ENCODE measurements at regions not wholly inside any gene's neighbourhood (a gene's known extent, or its start where the extent isn't known, plus 50 kb on each side); places are given as distances from the start of the nearest gene placed in this dataset.

GRCh38 chr13:23518231-23518630 lies 52.0 kb upstream of the TNFRSF19 start:
- Histone ChIP-seq H4K5ac (ENCODE audit: low read depth, low read length) (no peak overlapping the region), H3K9me3 (ENCODE audit: control insufficient read depth, insufficient read depth, low read length) (no peaks in the 10 kb centered on the region)
- POLR2A ChIA-PET (ENCODE audit: unreplicated experiment): no interaction called here

More at GRCh38 chr13:23518231-23518630, 52.0 kb upstream of the TNFRSF19 start:
- no peak overlapping the region for H3K56ac ChIP-seq (ENCODE audit: extremely low read depth, insufficient read depth, low read length)
- no peak overlapping the region for H3K18ac ChIP-seq (ENCODE audit: low read depth, low read length)
- H2AK5ac ChIP-seq (ENCODE audit: low read depth, low read length): no peak overlapping the region
- in situ Hi-C loops (cut with MboI; ENCODE audit: low sequenced_read_pairs) (no loop called here), dilution Hi-C loops (cut with HindIII; ENCODE audit: low sequenced_read_pairs, unreplicated experiment) (no loop called here), intact Hi-C loops (cut with micrococcal nuclease) (no loop called here)
- no peak overlapping the region for H3K4me2 ChIP-seq (ENCODE audit: low read depth, low read length)
- no peak overlapping the region for H2AFZ ChIP-seq (replicated peaks; ENCODE audit: low read length, poor library complexity)
- no peak for TF ChIP-seq POLR2A (IDR thresholded peaks at IDR 0.05; ENCODE audit: low read depth, low read length)
- no peak for TF ChIP-seq NFE2L2 (IDR thresholded peaks at IDR 0.05; ENCODE audit: low read depth, low read length)
- no peak for TF ChIP-seq BHLHE40 (IDR thresholded peaks at IDR 0.05; ENCODE audit: low read depth, low read length)
- TF ChIP-seq RAD21 (IDR thresholded peaks at IDR 0.05; ENCODE audit: low read length): no peak
- TF ChIP-seq CTCF (conservative IDR thresholded peaks at IDR 0.05; ENCODE audit: low read depth, low read length): no peak
- no peak for TF ChIP-seq MXI1 (IDR thresholded peaks at IDR 0.05; ENCODE audit: borderline replicate concordance, low read depth, low read length)
- TF ChIP-seq FOS (IDR thresholded peaks at IDR 0.05; ENCODE audit: low read depth, low read length): no peak
- no peak for TF ChIP-seq MAFK (IDR thresholded peaks at IDR 0.05; ENCODE audit: low read depth, low read length)
- TF ChIP-seq SMC3 (IDR thresholded peaks at IDR 0.05; ENCODE audit: low read depth, low read length): no peak
- no peak for TF ChIP-seq CEBPB (IDR thresholded peaks at IDR 0.05; ENCODE audit: low read depth, low read length)
- TF ChIP-seq, protein P1, sequence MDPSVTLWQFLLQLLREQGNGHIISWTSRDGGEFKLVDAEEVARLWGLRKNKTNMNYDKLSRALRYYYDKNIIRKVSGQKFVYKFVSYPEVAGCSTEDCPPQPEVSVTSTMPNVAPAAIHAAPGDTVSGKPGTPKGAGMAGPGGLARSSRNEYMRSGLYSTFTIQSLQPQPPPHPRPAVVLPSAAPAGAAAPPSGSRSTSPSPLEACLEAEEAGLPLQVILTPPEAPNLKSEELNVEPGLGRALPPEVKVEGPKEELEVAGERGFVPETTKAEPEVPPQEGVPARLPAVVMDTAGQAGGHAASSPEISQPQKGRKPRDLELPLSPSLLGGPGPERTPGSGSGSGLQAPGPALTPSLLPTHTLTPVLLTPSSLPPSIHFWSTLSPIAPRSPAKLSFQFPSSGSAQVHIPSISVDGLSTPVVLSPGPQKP (IDR thresholded peaks at IDR 0.05; ENCODE audit: borderline replicate concordance, low read depth, low read length): no peak
- no peak for TF ChIP-seq MAZ (IDR thresholded peaks at IDR 0.05; ENCODE audit: borderline replicate concordance, low read depth, low read length)
- no peak for TF ChIP-seq RCOR1 (IDR thresholded peaks at IDR 0.05; ENCODE audit: insufficient replicate concordance, low read length)
- no peak for TF ChIP-seq RFX5 (IDR thresholded peaks at IDR 0.05; ENCODE audit: low read depth, low read length)
- no peak for TF ChIP-seq USF2 (IDR thresholded peaks at IDR 0.05; ENCODE audit: low read depth, low read length)
- TF ChIP-seq CHD1 (IDR thresholded peaks at IDR 0.05; ENCODE audit: low read depth, low read length): no peak
- H3K9ac ChIP-seq (ENCODE audit: low read depth, low read length): no peak overlapping the region
- H3K14ac ChIP-seq (replicated peaks; ENCODE audit: low read depth, low read length): no peak overlapping the region
- no CpG with 5 or more reads among the region's 3 CpGs for WGBS, 2 experiments (ENCODE audit: extremely low coverage in 2 of 2, insufficient read length in 1 of 2)
- H4K20me1 ChIP-seq (ENCODE audit: insufficient read depth, low read length): no peaks in the 10 kb centered on the region
- H2BK5ac ChIP-seq (ENCODE audit: low read depth, low read length, poor library complexity, severe bottlenecking): no peak overlapping the region
- ATAC-seq (ENCODE audit: low read depth) (no peak), DNase-seq (no peak)
- peaks cover 2% of the 10 kb centered on the region; the same call in 1 of the 2 replicates for H3K4me1 ChIP-seq (ENCODE audit: control insufficient read depth, insufficient read depth, low read length)
- H3K9me1 ChIP-seq (ENCODE audit: insufficient read depth, low read length): no peaks in the 10 kb centered on the region; the same call in 1 of the 2 replicates
- BruUV-seq (replicated peaks): no TSS peak
- no peaks in the 10 kb centered on the region for H3K36me3 ChIP-seq (ENCODE audit: control insufficient read depth, insufficient read depth, low read length)
- H3K27ac ChIP-seq (ENCODE audit: insufficient read depth, low read length): no peak overlapping the region
- H4K8ac ChIP-seq (ENCODE audit: low read depth in 2 of 2, low read length in 2 of 2): no peak overlapping the region
- H2BK20ac ChIP-seq (ENCODE audit: low read depth, low read length): no peak overlapping the region
- H2BK15ac ChIP-seq (ENCODE audit: low read depth, low read length): no peak overlapping the region
- no peak overlapping the region for H2AK9ac ChIP-seq (replicated peaks; ENCODE audit: low read depth, low read length, poor library complexity)
- no peak overlapping the region for H2BK120ac ChIP-seq (ENCODE audit: low read depth, low read length)
- no peak overlapping the region for H4K91ac ChIP-seq (ENCODE audit: insufficient read depth, low read depth, low read length)
- no peaks in the 10 kb centered on the region for H3K27me3 ChIP-seq (ENCODE audit: control insufficient read depth, insufficient read depth, low read length)
- H3K79me1 ChIP-seq (ENCODE audit: low read depth in 1 of 2, low read length in 2 of 2): no peaks in the 10 kb centered on the region
- H3K23ac ChIP-seq (ENCODE audit: low read depth, low read length): no peak overlapping the region
- H3K4me3 ChIP-seq (ENCODE audit: insufficient read depth, low read depth, low read length): no peak overlapping the region
- no peak overlapping the region for H3K4ac ChIP-seq (ENCODE audit: low read depth, low read length)
- CTCF ChIA-PET: no interaction called here

Data from IMR-90 (cell line).